Kidney (tissue), 13 donors: ENCODE measurements at regions not wholly inside any gene's neighbourhood (a gene's known extent, or its start where the extent isn't known, plus 50 kb on each side); places are given as distances from the start of the nearest gene placed in this dataset.

Source experiments
- DNase-seq, 5 donors: peaks; one replicate each; pipeline ENCODE4 v3.0.0-alpha.2; 2013 to 2020
- FAIRE-seq: peaks from 2 replicates; lab custom pipeline; 2012; peaks lifted over from hg19 to GRCh38; lab: Jason Lieb, UNC
- H3K27ac ChIP-seq, 2 donors: one replicate each; pipeline ENCODE4 v1.7.0; 2013; ENCODE audit warnings: low read depth in 2 of 2, low read length in 2 of 2, inconsistent platforms in 1 of 2
- H3K27me3 ChIP-seq: one replicate; pipeline ENCODE4 v1.7.1; 2013; ENCODE audit warnings: low read length, inconsistent platforms; ENCODE audit not compliant: control insufficient read depth, insufficient read depth
- H3K36me3 ChIP-seq, 3 donors: one replicate each; pipeline versions ENCODE4 v1.7.0 to v1.7.1; 2013; ENCODE audit warnings: low read length in 3 of 3, control low read depth in 1 of 3, inconsistent platforms in 1 of 3; ENCODE audit not compliant: insufficient read depth in 3 of 3, control insufficient read depth in 2 of 3
- H3K4me1 ChIP-seq, 3 donors: one replicate each; pipeline versions ENCODE4 v1.7.0 to v1.7.1; 2013; ENCODE audit warnings: low read length in 3 of 3, inconsistent platforms in 1 of 3, low read depth in 1 of 3; ENCODE audit not compliant: control insufficient read depth in 2 of 3, insufficient read depth in 2 of 3
- H3K4me3 ChIP-seq, 3 donors: one replicate each; pipeline versions ENCODE4 v1.7.0 to v1.8.1; 2013; ENCODE audit warnings: low read length in 3 of 3, control low read depth in 1 of 3, inconsistent platforms in 1 of 3
- H3K9ac ChIP-seq, 3 donors: one replicate each; pipeline versions ENCODE4 v1.7.0 to v1.7.1; 2013; ENCODE audit warnings: low read length in 3 of 3, control low read depth in 1 of 3, inconsistent platforms in 1 of 3
- H3K9me3 ChIP-seq, 3 donors: one replicate each; pipeline versions ENCODE4 v1.7.0 to v1.7.1; 2013; ENCODE audit warnings: low read length in 3 of 3, control low read depth in 1 of 3, inconsistent platforms in 1 of 3; ENCODE audit not compliant: control insufficient read depth in 2 of 3, insufficient read depth in 1 of 3
- intact Hi-C: fragments of 100-400 bp; cut with DNase I; formaldehyde crosslinking; loops from one replicate; pipeline ENCODE4 v1.11.1; 2022
- TF ChIP-seq, protein P1 (sequence below): IDR thresholded peaks from 3 replicates; pipeline ENCODE4 v1.5.1; 2012; ENCODE audit warnings: mild to moderate bottlenecking, moderate library complexity, borderline replicate concordance; ENCODE audit not compliant: insufficient read depth; ENCODE audit errors: extremely low read depth
- donor health status: control.
- donor health status: control.
- donor health status: control.
- donor health status: control.
- donor health status: control.
- donor health status: DM: yes; HTN: yes; CAD: no.
- donor health status: Normal renal cell carcinoma (clear cell type).

- Histone ChIP-seq H3K4me3 (no peak overlapping the region), H3K9ac (no peak overlapping the region), H3K36me3 (no peaks in the 10 kb centered on the region), H3K9me3 (no peaks in the 10 kb centered on the region), H3K27me3 (no peaks in the 10 kb centered on the region), H3K27ac (no peak overlapping the region), H3K4me1 (no peaks in the 10 kb centered on the region)
- TF ChIP-seq, protein P1, sequence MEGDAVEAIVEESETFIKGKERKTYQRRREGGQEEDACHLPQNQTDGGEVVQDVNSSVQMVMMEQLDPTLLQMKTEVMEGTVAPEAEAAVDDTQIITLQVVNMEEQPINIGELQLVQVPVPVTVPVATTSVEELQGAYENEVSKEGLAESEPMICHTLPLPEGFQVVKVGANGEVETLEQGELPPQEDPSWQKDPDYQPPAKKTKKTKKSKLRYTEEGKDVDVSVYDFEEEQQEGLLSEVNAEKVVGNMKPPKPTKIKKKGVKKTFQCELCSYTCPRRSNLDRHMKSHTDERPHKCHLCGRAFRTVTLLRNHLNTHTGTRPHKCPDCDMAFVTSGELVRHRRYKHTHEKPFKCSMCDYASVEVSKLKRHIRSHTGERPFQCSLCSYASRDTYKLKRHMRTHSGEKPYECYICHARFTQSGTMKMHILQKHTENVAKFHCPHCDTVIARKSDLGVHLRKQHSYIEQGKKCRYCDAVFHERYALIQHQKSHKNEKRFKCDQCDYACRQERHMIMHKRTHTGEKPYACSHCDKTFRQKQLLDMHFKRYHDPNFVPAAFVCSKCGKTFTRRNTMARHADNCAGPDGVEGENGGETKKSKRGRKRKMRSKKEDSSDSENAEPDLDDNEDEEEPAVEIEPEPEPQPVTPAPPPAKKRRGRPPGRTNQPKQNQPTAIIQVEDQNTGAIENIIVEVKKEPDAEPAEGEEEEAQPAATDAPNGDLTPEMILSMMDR, result no peak
- FAIRE-seq, result no peak
- intact Hi-C loops, result no loop called here
- DNase-seq, result no peak
These were observed 105.2 kb upstream of the SHISA6 start for GRCh38 chr17:11135819-11136218.

GRCh38 chr17:11130367-11130766 is 110.6 kb upstream of the SHISA6 start:
- intact Hi-C loops, result no loop called here
- TF ChIP-seq, protein P1, result no peak
- no peaks in the 10 kb centered on the region for H3K27me3 ChIP-seq
- no peak overlapping the region for H3K9ac ChIP-seq
- no peak overlapping the region for H3K4me3 ChIP-seq
- no peak overlapping the region for H3K27ac ChIP-seq
- FAIRE-seq (no peak), DNase-seq (no peak)
- no peaks in the 10 kb centered on the region for H3K4me1 ChIP-seq
- H3K36me3 ChIP-seq, result no peaks in the 10 kb centered on the region
- no peaks in the 10 kb centered on the region for H3K9me3 ChIP-seq

GRCh38 chr17:11122908-11123307 is 118.1 kb upstream of the SHISA6 start:
- intact Hi-C loops, result no loop called here
- Histone ChIP-seq H3K4me1 (no peaks in the 10 kb centered on the region), H3K27ac (no peak overlapping the region), H3K4me3 (no peak overlapping the region), H3K36me3 (no peaks in the 10 kb centered on the region), H3K27me3 (no peaks in the 10 kb centered on the region), H3K9ac (no peak overlapping the region), H3K9me3 (no peaks in the 10 kb centered on the region)
- no peak for DNase-seq
- TF ChIP-seq, protein P1, result no peak
- FAIRE-seq, result no peak

DNA sequence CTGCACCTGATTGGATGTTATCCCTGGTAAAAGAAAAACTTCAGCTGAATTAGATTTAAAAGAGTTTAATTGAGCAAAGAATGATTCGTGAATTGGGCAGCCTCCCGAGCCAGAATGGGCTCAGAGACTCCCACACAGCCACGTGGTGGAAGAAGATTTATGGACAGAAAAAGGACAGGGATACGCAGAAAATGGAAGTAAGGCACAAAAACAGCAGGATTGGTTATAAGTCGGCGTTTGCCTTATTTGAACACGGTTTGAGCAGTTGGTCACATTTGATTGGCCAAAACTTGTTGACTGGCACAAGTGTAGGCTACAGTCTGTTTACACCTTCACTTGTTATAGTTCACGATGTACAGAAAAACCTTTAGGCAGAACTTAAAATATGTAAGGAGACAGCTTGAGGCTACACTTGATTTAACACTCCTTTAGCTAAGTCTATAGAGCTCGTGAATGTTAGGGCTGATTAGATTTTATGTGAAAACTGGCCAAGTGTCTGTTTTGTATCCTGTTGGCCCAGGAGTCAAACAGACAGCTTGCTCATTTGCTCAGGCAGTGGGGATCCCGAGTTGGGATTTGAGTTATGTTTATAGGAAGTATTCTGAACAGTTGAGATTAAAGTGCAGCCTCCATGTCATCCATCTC is 119.5 kb upstream of the SHISA6 start:
- H3K27ac ChIP-seq, result no peak overlapping the region

More for the DNA sequence above, 119.5 kb upstream of the SHISA6 start:
- FAIRE-seq (no peak), DNase-seq (peak in 4 of 5 donors; percentile 25 to 76 (median 44))
- H3K9me3 ChIP-seq, result no peaks in the 10 kb centered on the region
- TF ChIP-seq, protein P1, result no peak
- H3K4me1 ChIP-seq, result no peaks in the 10 kb centered on the region
- no peak overlapping the region for H3K4me3 ChIP-seq
- H3K27me3 ChIP-seq, result no peaks in the 10 kb centered on the region
- no peak overlapping the region for H3K9ac ChIP-seq
- no peaks in the 10 kb centered on the region for H3K36me3 ChIP-seq
- intact Hi-C loops, result no loop called here
